Activated CD8-positive, alpha-beta T cell treated with anti-CD3 and anti-CD28 coated beads for 36 hours (primary cell): ENCODE measurements at regions not wholly inside any gene's neighbourhood (a gene's known extent, or its start where the extent isn't known, plus 50 kb on each side); places are given as distances from the start of the nearest gene placed in this dataset.

Experiments
- ATAC-seq: fragments of 200-7000 bp; cut with Tn5 transposase; one replicate; pipeline ENCODE4 v1.10.0; 2021; ENCODE audit warnings: mild to moderate bottlenecking, moderate library complexity
- CTCF ChIA-PET: fragments of 350-600 bp; sonication (Branson Sonifier 250); formaldehyde crosslinking; loops from one replicate; lab custom pipeline; 2021; ENCODE audit warnings: antibody characterized with exemption; lab: Charles Lee
- POLR2A ChIA-PET: fragments of 350-600 bp; sonication (Branson Sonifier 250); formaldehyde crosslinking; loops from one replicate; lab custom pipeline; 2021; ENCODE audit warnings: antibody characterized with exemption; lab: Charles Lee
- DNase-seq: peaks from one replicate; pipeline ENCODE4 v3.0.0-alpha.2; 2020
- H3K27ac Mint-ChIP-seq: one replicate; pipeline ENCODE4 v1.8.0; 2021; ENCODE audit warnings: mild to moderate bottlenecking, mixed read lengths
- H3K27me3 Mint-ChIP-seq: one replicate; pipeline ENCODE4 v1.8.0; 2021; ENCODE audit warnings: mixed read lengths
- H3K36me3 Mint-ChIP-seq: one replicate; pipeline ENCODE4 v1.8.0; 2021; ENCODE audit warnings: low read depth, mixed read lengths
- H3K4me1 Mint-ChIP-seq: one replicate; pipeline ENCODE4 v1.8.0; 2021; ENCODE audit warnings: low read depth, mixed read lengths
- H3K4me3 Mint-ChIP-seq: one replicate; pipeline ENCODE4 v1.8.0; 2021; ENCODE audit warnings: mild to moderate bottlenecking, moderate library complexity, mixed read lengths
- H3K9me3 Mint-ChIP-seq: one replicate; pipeline ENCODE4 v1.8.0; 2021; ENCODE audit warnings: mixed read lengths
- CTCF ChIP-seq: fragments of 200-600 bp; IDR thresholded peaks from one replicate; pipeline ENCODE4 v1.8.0; 2022; ENCODE audit warnings: antibody characterized with exemption, mild to moderate bottlenecking
- intact Hi-C: fragments of 100-400 bp; cut with micrococcal nuclease; formaldehyde crosslinking; loops from one replicate; pipeline ENCODE4 v1.10.0; 2022

- no peak overlapping the region for H3K27ac Mint-ChIP-seq
- no peak overlapping the region for H3K4me3 Mint-ChIP-seq
- no peaks in the 10 kb centered on the region for H3K4me1 Mint-ChIP-seq
- CTCF ChIA-PET, result no interaction called here
- intact Hi-C loops, result no loop called here
- no peaks in the 10 kb centered on the region for H3K36me3 Mint-ChIP-seq
- H3K9me3 Mint-ChIP-seq, result peaks cover 6% of the 10 kb centered on the region
- TF ChIP-seq CTCF, result no peak
- peaks cover 3% of the 10 kb centered on the region for H3K27me3 Mint-ChIP-seq
- ATAC-seq, result no peak
- POLR2A ChIA-PET, result no interaction called here
- DNase-seq, result no peak
Observed at GRCh38 chr15:98063315-98063714, 102.8 kb downstream of the ARRDC4 start.

GRCh38 chr15:98063871-98064270, 103.4 kb downstream of the ARRDC4 start:
- no peak overlapping the region for H3K27ac Mint-ChIP-seq
- no peaks in the 10 kb centered on the region for H3K36me3 Mint-ChIP-seq
- no peak for ATAC-seq
- DNase-seq, result no peak
- TF ChIP-seq CTCF, result no peak
- peaks cover 2% of the 10 kb centered on the region for H3K9me3 Mint-ChIP-seq
- intact Hi-C loops, result no loop called here
- H3K27me3 Mint-ChIP-seq, result peaks cover 3% of the 10 kb centered on the region
- no peaks in the 10 kb centered on the region for H3K4me1 Mint-ChIP-seq
- CTCF ChIA-PET, result no interaction called here
- H3K4me3 Mint-ChIP-seq, result no peak overlapping the region
- POLR2A ChIA-PET, result no interaction called here

GRCh38 chr15:98067339-98067738, 106.8 kb downstream of the ARRDC4 start:
- no peak overlapping the region for H3K27ac Mint-ChIP-seq
- H3K9me3 Mint-ChIP-seq, result no peaks in the 10 kb centered on the region
- CTCF ChIA-PET, result no interaction called here
- no peaks in the 10 kb centered on the region for H3K4me1 Mint-ChIP-seq
- intact Hi-C loops, result no loop called here
- DNase-seq, result no peak
- ATAC-seq, result no peak
- no peak overlapping the region for H3K4me3 Mint-ChIP-seq
- no peak for TF ChIP-seq CTCF
- H3K27me3 Mint-ChIP-seq, result peaks cover 3% of the 10 kb centered on the region
- POLR2A ChIA-PET, result no interaction called here
- H3K36me3 Mint-ChIP-seq, result no peaks in the 10 kb centered on the region

GRCh38 chr15:98069256-98069655, 108.8 kb downstream of the ARRDC4 start:
- no peaks in the 10 kb centered on the region for H3K27me3 Mint-ChIP-seq
- no peak overlapping the region for H3K4me3 Mint-ChIP-seq
- TF ChIP-seq CTCF, result no peak
- no peaks in the 10 kb centered on the region for H3K4me1 Mint-ChIP-seq
- intact Hi-C loops, result no loop called here
- H3K9me3 Mint-ChIP-seq, result no peaks in the 10 kb centered on the region
- ATAC-seq, result no peak
- H3K27ac Mint-ChIP-seq, result no peak overlapping the region
- no peaks in the 10 kb centered on the region for H3K36me3 Mint-ChIP-seq
- POLR2A ChIA-PET, result no interaction called here
- CTCF ChIA-PET, result no interaction called here
- DNase-seq, result no peak

- H3K27me3 Mint-ChIP-seq, result no peaks in the 10 kb centered on the region
- TF ChIP-seq CTCF, result no peak
- DNase-seq (no peak), ATAC-seq (no peak)
- H3K4me1 Mint-ChIP-seq, result no peaks in the 10 kb centered on the region
- POLR2A ChIA-PET, result no interaction called here
- no peaks in the 10 kb centered on the region for H3K36me3 Mint-ChIP-seq
- intact Hi-C loops, result no loop called here
- no peak overlapping the region for H3K27ac Mint-ChIP-seq
- H3K4me3 Mint-ChIP-seq, result no peak overlapping the region
- CTCF ChIA-PET, result no interaction called here
- H3K9me3 Mint-ChIP-seq, result no peaks in the 10 kb centered on the region
Observed at GRCh38 chr15:98070137-98070536, 109.6 kb downstream of the ARRDC4 start.
